Testis (tissue), 2 donors: ENCODE measurements at regions not wholly inside any gene's neighbourhood (a gene's known extent, or its start where the extent isn't known, plus 50 kb on each side); places are given as distances from the start of the nearest gene placed in this dataset.

ENCODE experiments used
- POLR2A ChIP-seq: fragments of 450-650 bp; IDR thresholded peaks from one replicate; pipeline ENCODE4 v1.6.1; 2017; ENCODE audit warnings: antibody characterized with exemption, mild to moderate bottlenecking, moderate library complexity
- TF ChIP-seq, protein P1 (sequence below), 3 experiments: fragments of 450-650 bp in 2 of 3; fragments of 200-600 bp in 1 of 3; sonication (generic) in 1 of 3; IDR thresholded peaks; one replicate each; pipeline ENCODE4 v1.5.1; 2016 to 2019; ENCODE audit warnings: antibody characterized with exemption in 3 of 3, mild to moderate bottlenecking in 2 of 3, moderate library complexity in 1 of 3

DNA sequence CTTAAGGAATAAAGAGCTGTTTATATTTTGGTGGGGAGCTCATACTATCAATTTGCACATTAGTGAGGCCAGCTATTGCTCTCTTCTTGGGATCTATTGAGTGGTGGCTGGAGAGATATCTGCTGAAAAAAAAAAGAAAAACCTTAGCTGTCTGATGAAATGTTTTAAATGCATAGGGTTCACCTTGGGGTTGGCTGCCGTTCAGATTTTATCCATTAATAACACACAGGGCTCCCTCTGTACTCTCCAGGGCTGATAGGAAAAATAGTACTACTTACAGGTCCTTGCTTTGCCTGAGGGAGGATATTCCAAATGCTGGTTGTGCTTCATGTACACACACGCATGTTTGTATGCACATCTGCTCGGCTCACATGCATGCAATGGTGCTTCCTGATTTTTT lies 803.7 kb downstream of the MCTP2 start:
- TF ChIP-seq, protein P1, sequence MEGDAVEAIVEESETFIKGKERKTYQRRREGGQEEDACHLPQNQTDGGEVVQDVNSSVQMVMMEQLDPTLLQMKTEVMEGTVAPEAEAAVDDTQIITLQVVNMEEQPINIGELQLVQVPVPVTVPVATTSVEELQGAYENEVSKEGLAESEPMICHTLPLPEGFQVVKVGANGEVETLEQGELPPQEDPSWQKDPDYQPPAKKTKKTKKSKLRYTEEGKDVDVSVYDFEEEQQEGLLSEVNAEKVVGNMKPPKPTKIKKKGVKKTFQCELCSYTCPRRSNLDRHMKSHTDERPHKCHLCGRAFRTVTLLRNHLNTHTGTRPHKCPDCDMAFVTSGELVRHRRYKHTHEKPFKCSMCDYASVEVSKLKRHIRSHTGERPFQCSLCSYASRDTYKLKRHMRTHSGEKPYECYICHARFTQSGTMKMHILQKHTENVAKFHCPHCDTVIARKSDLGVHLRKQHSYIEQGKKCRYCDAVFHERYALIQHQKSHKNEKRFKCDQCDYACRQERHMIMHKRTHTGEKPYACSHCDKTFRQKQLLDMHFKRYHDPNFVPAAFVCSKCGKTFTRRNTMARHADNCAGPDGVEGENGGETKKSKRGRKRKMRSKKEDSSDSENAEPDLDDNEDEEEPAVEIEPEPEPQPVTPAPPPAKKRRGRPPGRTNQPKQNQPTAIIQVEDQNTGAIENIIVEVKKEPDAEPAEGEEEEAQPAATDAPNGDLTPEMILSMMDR (IDR thresholded peaks at IDR 0.05), result no peak
- TF ChIP-seq POLR2A, result no peak
